Nucleus accumbens (tissue), 56 donors: ENCODE measurements at regions not wholly inside any gene's neighbourhood (a gene's known extent, or its start where the extent isn't known, plus 50 kb on each side); places are given as distances from the start of the nearest gene placed in this dataset.
A peak's percentile ranks its signal among the peaks of the same experiment; 100 is the strongest.

Experiments used
- DNase-seq, 56 donors: peaks; one replicate each; lab custom pipeline; 2025; lab: John Stamatoyannopoulos, UW

DNA sequence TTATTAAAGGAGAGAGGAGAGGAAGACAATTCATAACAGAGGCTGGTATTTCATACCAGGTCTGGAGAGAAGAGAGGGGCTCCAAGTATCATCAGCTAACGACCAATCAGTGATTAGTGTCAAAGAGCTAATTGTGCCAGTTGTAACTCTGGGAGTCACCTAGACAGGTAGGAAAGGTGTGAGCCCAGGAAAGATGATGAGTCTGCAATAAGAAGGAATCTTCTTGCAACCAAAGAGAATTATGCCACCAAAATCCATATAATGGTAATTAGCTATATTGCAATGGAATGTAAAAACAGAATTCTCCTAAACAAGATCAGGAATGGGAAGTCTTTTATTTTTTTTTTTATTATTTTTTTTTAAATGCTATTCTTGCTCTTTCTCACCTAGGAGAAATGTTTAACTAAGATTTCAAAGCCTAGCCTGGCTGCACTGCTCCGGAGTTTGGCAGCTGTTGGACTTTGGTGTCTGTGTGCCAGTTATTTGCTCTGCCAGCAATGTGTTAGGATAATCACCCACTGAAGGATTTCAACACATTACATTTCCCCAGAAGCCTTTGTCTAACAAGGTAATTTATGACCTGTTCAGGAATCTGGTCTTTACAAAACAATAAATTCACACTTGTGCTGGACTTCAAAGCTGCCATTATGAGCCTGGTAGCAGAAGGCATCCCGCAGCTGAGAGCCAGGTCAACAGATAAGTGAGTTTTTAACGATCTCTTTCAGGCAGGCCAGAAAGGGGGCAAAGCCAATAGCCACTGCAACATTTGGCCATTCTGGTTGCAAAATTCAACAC is 89.4 kb downstream of the FOXB1 start:
- peak in 1 of 56 donors; percentile 1 for DNase-seq

GRCh38 chr15:60095711-60096110 is 91.6 kb downstream of the FOXB1 start:
- DNase-seq: no peak

- DNase-seq: no peak
Observed at GRCh38 chr15:60096157-60096556, 92.0 kb downstream of the FOXB1 start.

DNA sequence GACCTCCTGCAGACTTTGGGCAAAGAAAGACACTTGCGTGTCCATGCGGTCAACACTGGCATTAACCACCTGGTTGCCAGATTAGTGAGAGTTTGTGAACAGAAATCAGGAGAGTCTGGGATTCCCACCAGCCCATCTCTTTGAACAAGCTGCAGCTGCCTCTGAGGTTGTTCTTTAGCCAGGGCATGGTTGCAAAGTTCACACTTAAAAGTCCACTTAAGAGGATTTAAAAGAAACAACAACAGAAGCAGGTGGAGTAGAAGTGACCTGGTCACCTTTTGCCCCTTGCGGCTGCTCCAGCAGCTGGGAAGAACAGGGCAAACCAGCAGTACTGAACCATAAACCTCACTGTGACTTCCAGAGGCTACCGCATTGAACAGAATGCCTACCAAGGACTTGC is 97.3 kb downstream of the FOXB1 start:
- no peak for DNase-seq

DNA sequence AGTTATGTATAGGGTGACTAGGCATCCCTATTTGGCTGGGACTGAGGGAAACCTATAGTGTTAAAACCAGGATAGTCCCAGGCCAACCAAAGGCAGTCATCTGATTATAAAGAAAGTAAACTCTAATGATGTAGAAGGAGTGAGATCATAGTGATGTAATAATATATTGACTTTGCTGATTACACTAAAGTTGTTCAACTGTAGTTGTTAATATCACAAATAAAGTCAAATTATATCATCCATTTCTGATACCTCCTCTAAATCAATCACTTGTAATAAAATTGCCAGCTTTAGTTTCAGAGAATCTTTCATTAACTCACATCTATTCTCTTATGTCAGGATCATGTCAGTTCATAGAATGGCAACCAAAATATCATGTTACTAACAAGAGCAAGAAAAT is 98.6 kb downstream of the FOXB1 start:
- no peak for DNase-seq

GRCh38 chr15:60110909-60111308 is 106.8 kb downstream of the FOXB1 start:
- DNase-seq: no peak

DNA sequence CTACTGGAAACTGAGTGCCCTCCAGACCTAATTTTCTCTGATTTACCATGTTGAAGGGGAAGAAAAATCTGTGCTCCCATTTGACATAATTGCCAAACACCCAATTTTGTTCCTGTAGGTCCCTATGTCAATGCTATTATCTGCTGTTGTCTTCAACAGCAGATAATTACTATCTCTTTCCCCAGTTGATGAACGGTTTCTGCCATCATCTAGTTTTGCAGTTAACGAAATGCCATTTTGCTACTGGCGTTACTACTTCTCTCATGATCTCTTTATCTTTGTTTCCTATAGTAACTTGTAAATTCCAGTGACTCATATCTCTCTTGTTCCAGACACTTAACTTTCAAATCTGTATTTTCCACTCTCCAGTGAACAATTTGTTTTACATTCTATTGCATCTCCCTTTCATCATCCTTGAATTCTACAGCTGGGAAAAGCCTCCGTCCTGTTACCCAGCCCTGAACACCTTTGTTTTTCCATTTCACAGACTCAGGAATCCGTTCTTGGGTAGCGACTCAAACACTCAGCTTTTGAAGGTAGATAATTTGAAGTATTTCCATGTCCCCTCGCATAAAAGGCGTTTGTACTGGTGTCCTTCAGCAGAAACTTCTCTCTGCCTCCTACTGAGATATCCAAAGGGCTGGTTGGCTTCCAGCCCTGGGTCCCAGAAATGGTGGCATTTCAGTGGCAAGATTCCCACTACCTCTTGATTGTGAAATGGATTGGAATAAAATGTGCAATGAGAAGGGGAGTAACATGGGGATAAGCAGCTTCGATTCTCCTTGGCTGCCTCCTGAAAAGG is 111.7 kb downstream of the FOXB1 start:
- no peak for DNase-seq

DNA sequence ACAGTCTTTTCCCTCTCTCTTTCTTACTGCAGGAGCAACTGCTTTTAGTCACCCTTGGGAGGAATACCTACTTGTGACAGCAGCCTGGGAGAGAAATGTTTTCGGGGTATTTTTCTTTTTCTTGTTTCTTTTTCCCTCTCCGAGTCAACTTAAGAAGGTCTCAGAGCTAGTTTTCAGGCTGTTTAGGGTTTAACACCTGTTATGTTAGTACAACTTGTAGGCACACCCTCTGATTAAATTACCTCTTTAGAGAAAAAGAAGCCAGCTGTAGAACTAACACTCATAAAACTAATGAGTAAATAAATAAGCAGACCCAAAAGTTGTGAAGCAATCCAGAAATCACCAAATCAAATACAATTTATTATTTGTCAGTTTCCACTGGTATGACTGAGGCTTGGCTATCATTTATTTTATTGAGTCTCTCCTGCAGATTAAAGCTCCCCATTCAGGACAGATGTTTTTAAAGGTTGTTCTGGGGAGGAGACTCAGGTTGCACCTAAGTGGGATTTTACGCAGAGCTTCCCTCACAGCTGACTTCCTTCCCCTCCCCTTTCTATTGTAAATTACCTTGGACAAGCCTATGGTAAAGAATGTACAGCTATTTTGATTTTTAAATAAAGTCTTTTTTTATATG is 112.5 kb downstream of the FOXB1 start:
- no peak for DNase-seq

- DNase-seq: no peak
Observed at GRCh38 chr15:60118146-60118545, 114.0 kb downstream of the FOXB1 start.

DNA sequence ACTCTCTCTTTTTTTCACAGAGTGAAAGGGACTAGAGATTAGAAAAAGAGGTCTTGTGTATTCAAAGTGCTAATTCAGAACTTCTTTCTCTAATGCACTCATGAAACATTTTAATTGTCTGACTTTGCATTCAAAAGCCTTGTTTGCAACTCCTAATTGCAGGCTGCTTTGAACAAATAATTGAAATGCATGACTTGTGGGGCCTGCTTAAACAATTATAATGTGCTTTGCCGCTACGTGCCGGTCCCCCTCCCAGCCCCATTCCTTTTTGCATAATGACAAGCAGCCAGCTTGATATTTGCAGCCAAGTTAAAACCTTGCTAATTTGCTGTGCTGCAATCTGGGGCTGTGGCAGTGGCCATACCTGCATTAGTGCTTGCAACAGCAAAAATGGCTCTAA is 114.5 kb downstream of the FOXB1 start:
- no peak for DNase-seq

DNA sequence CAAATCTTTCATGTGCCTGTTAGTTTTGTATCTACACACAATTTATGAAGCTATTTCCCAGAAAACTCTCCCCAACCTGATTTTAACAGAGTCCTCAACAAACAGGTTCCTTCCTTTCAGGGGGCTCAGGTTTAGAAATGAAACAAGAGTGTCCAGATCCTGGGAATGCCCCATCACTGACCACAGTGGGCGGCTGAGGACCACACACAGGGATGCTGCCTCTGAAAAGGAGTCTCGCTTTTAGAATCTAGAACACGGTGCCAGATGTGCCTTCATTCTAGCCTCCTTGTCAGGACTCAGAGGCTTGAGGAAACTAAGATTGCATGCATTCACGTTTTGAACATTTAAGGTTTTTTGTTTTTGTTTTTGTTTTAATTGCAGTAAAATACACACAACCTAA is 115.0 kb downstream of the FOXB1 start:
- no peak for DNase-seq

DNA sequence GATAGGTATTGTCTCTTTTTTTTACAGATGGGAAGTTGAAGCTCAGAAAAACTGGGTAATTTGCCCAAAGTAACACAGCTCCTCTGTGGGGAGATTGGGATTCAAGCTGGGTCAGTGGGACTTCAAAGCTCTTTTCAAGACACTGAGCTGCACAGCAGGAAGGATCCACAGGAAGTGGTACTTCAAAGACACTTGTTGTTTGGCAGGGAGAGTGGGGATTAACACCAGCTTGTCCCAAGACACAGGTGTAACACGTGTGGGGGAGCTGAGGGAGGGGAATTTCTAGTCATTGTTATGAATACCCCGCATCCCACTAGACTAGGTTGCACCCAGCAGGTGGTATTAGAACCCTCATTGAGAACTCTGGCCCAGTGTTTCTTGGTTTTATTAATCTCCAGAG is 116.0 kb downstream of the FOXB1 start:
- DNase-seq: no peak

GRCh38 chr15:60121845-60122244 is 117.7 kb downstream of the FOXB1 start:
- no peak for DNase-seq

DNA sequence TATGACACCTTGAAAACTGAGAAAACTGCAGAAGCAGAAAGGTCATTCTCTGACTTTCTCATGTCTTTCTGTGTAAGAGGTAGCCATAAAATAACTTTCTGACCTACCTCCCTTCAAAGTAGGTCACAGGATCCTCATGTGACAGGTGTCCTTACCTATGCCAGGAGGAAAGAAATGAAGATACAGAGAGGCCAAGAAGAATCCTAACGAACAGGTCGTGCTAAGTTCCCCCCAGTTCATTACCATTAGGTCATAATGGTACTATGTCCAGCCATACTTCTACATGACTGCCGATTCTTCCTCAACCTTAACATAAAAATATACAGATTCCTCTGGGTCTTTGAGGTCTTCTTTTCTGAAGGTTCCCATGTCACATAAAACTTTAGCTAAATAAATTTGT is 118.6 kb downstream of the FOXB1 start:
- DNase-seq: no peak

DNA sequence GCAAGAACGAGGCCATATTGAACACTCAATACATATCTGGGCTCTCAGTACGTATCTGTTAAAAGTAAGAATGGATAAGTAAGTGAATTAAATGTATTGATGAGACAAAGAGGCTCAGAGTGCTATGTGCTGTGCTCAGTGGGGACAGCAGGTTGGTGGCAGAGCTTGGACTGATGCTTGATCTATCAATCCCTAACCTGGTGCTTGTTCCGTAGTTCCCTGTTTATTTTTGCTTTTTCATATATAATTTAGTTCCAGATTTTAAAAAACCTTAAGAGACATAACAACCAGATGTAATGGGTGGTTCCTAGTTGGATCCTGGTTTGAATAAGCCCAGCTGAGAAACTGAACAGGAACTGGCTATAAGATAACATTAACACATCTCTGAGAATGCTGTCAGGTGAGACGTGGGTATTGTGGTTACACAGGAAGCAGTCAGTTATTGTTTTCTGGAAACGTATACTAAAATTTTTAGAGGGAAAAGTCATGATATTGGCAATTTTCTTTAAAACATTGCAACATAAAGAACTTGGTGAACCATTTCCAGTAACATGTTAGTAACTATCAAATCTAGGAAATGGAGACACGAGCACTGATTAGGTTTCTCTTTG is 120.5 kb downstream of the FOXB1 start:
- DNase-seq: no peak

GRCh38 chr15:60125334-60125733 is 121.2 kb downstream of the FOXB1 start:
- no peak for DNase-seq

GRCh38 chr15:60126200-60126599 is 122.1 kb downstream of the FOXB1 start:
- DNase-seq: no peak

DNA sequence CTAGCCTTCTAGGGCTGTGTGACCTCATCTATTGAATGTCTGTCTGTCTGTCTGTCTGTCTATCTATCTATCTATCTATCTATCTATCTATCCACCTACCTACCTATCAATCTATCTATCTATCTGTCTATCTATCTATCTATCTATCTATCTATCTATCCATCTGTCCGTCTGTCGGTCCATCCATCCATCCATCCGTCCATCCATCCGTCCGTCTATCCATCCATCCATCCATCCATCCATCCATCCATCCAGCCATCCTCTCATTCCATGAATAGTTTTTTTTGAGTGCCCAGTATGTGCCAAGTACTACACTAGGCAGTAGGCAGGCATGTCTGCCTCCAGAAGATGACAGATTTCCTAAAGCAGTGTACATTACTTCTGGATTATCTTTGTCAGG is 122.5 kb downstream of the FOXB1 start:
- DNase-seq: no peak

- DNase-seq: peak in 3 of 56 donors; percentile 19 to 59 (median 35)
Observed at GRCh38 chr15:60128000-60128376, 123.9 kb downstream of the FOXB1 start.

- no peak for DNase-seq
Observed at GRCh38 chr15:60128710-60129109, 124.6 kb downstream of the FOXB1 start.

DNA sequence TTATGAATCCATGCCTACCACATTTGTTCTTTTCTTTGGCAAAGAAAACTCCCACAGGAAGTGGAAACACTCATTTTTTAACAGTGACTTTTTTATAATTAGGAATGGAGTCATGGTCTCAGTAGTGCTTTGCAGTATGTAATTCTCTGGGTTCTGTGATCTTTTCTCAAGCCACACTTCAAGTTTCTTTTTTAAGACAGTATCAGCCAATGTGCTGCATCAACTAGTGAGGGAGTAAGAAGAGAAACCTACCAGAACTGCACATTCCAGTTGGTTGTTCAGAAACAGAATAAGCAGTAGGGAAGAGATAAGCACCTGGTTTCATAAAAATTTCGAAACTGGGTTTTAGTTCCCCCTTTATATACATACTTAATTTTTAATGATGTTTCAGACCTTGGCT is 126.3 kb downstream of the FOXB1 start:
- no peak for DNase-seq
